ENCODE measurements at regions not wholly inside any gene's neighbourhood (a gene's known extent, or its start where the extent isn't known, plus 50 kb on each side); places are given as distances from the start of the nearest gene placed in this dataset.

DNA sequence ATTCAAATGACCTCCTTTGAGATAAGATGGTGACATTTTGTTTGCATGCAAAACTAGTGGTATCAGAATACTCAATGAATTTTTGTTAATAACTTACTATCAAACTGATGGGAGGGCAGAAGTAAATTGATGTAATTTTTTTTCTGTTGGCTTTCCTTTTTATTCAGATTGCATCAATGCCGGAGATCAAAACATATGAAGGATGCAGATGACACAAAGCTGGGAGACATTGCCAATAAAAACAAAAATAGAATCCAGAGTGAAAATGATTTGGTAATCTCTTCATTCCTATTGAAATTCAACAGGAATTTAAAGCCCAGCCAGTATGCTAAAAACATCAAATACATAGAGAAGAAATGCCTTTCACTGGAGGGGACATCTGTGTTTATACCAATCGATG, 1655.3 kb upstream of the C9orf72 start:
- no peaks in the 10 kb centered on the region for H3K27me3 Mint-ChIP-seq (ENCODE audit: low read depth in 2 of 2)
- Histone ChIP-seq H3K4me1 (ENCODE audit: control insufficient read depth, insufficient read depth, low read length) (no peaks in the 10 kb centered on the region), H3K36me3 (ENCODE audit: control insufficient read depth, insufficient read depth, low read length) (no peaks in the 10 kb centered on the region), H3K27ac (ENCODE audit: low read length) (no peak overlapping the region), H3K9me3 (ENCODE audit: control insufficient read depth, insufficient read depth, low read length) (no peaks in the 10 kb centered on the region), H3K4me3 (ENCODE audit: low read length) (no peak overlapping the region), H3K27me3 (ENCODE audit: control insufficient read depth, insufficient read depth, low read length) (no peaks in the 10 kb centered on the region)
- ATAC-seq = no peak
- H3K4me3 Mint-ChIP-seq = no peak overlapping the region
- 88% methylated on average over 1 of the region's 2 CpGs for WGBS (ENCODE audit: insufficient coverage)
- H3K4me1 Mint-ChIP-seq = no peaks in the 10 kb centered on the region
- TF ChIP-seq, protein P1, sequence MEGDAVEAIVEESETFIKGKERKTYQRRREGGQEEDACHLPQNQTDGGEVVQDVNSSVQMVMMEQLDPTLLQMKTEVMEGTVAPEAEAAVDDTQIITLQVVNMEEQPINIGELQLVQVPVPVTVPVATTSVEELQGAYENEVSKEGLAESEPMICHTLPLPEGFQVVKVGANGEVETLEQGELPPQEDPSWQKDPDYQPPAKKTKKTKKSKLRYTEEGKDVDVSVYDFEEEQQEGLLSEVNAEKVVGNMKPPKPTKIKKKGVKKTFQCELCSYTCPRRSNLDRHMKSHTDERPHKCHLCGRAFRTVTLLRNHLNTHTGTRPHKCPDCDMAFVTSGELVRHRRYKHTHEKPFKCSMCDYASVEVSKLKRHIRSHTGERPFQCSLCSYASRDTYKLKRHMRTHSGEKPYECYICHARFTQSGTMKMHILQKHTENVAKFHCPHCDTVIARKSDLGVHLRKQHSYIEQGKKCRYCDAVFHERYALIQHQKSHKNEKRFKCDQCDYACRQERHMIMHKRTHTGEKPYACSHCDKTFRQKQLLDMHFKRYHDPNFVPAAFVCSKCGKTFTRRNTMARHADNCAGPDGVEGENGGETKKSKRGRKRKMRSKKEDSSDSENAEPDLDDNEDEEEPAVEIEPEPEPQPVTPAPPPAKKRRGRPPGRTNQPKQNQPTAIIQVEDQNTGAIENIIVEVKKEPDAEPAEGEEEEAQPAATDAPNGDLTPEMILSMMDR (IDR thresholded peaks at IDR 0.05) = no peak
- DNase-seq = no peak
- H3K9me3 Mint-ChIP-seq = peaks cover 4 to 7% of the 10 kb centered on the region in 2 donors
- intact Hi-C loops (cut with micrococcal nuclease) = no loop called here
- no peak overlapping the region for H3K27ac Mint-ChIP-seq
- H3K36me3 Mint-ChIP-seq = no peaks in the 10 kb centered on the region

- H3K4me3 ChIP-seq (ENCODE audit: low read length) = no peak overlapping the region
- no peak for ATAC-seq
- H3K4me1 ChIP-seq (ENCODE audit: control insufficient read depth, insufficient read depth, low read length) = no peaks in the 10 kb centered on the region
- Mint-ChIP-seq H3K27me3 (ENCODE audit: low read depth in 2 of 2) (no peaks in the 10 kb centered on the region), H3K4me1 (no peaks in the 10 kb centered on the region), H3K36me3 (no peaks in the 10 kb centered on the region), H3K27ac (no peak overlapping the region), H3K9me3 (peaks cover 4 to 5% of the 10 kb centered on the region in 2 donors), H3K4me3 (no peak overlapping the region)
- DNase-seq = no peak
- TF ChIP-seq, protein P1 (IDR thresholded peaks at IDR 0.05) = no peak
- H3K27me3 ChIP-seq (ENCODE audit: control insufficient read depth, insufficient read depth, low read length) = no peaks in the 10 kb centered on the region
- intact Hi-C loops (cut with micrococcal nuclease) = no loop called here
- WGBS (ENCODE audit: insufficient coverage) = no CpG with 5 or more reads among the region's 2 CpGs
- H3K36me3 ChIP-seq (ENCODE audit: control insufficient read depth, insufficient read depth, low read length) = no peaks in the 10 kb centered on the region
- H3K9me3 ChIP-seq (ENCODE audit: control insufficient read depth, insufficient read depth, low read length) = no peaks in the 10 kb centered on the region
- no peak overlapping the region for H3K27ac ChIP-seq (ENCODE audit: low read length)
Observed at GRCh38 chr9:29230931-29231330, 1657.7 kb upstream of the C9orf72 start.

GRCh38 chr9:29233193-29233592, 1659.9 kb upstream of the C9orf72 start:
- ATAC-seq (no peak), DNase-seq (no peak)
- H3K4me3 Mint-ChIP-seq = no peak overlapping the region
- TF ChIP-seq, protein P1 (IDR thresholded peaks at IDR 0.05) = no peak
- no peaks in the 10 kb centered on the region for H3K27me3 Mint-ChIP-seq (ENCODE audit: low read depth in 2 of 2)
- no peak overlapping the region for H3K27ac ChIP-seq (ENCODE audit: low read length)
- 100% methylated on average over 1 of the region's 2 CpGs for WGBS (ENCODE audit: insufficient coverage)
- H3K9me3 Mint-ChIP-seq = peaks cover 3 to 4% of the 10 kb centered on the region in 2 donors
- no peaks in the 10 kb centered on the region for H3K4me1 Mint-ChIP-seq
- intact Hi-C loops (cut with micrococcal nuclease) = no loop called here
- no peaks in the 10 kb centered on the region for H3K36me3 Mint-ChIP-seq
- no peak overlapping the region for H3K27ac Mint-ChIP-seq
- no peak overlapping the region for H3K4me3 ChIP-seq (ENCODE audit: low read length)
- no peaks in the 10 kb centered on the region for H3K36me3 ChIP-seq (ENCODE audit: control insufficient read depth, insufficient read depth, low read length)
- no peaks in the 10 kb centered on the region for H3K27me3 ChIP-seq (ENCODE audit: control insufficient read depth, insufficient read depth, low read length)
- H3K4me1 ChIP-seq (ENCODE audit: control insufficient read depth, insufficient read depth, low read length) = no peaks in the 10 kb centered on the region
- H3K9me3 ChIP-seq (ENCODE audit: control insufficient read depth, insufficient read depth, low read length) = no peaks in the 10 kb centered on the region

- no peaks in the 10 kb centered on the region for H3K9me3 ChIP-seq (ENCODE audit: control insufficient read depth, insufficient read depth, low read length)
- TF ChIP-seq, protein P1 (IDR thresholded peaks at IDR 0.05) = no peak
- no peak overlapping the region for H3K27ac ChIP-seq (ENCODE audit: low read length)
- intact Hi-C loops (cut with micrococcal nuclease) = no loop called here
- no peak overlapping the region for H3K4me3 ChIP-seq (ENCODE audit: low read length)
- no peaks in the 10 kb centered on the region for H3K4me1 ChIP-seq (ENCODE audit: control insufficient read depth, insufficient read depth, low read length)
- H3K4me1 Mint-ChIP-seq = no peaks in the 10 kb centered on the region
- no peak overlapping the region for H3K4me3 Mint-ChIP-seq
- peaks cover 0 to 2% of the 10 kb centered on the region in 2 donors for H3K9me3 Mint-ChIP-seq
- H3K36me3 Mint-ChIP-seq = no peaks in the 10 kb centered on the region
- 100% methylated on average over 1 of the region's 1 CpG for WGBS (ENCODE audit: insufficient coverage)
- DNase-seq (no peak), ATAC-seq (no peak)
- H3K36me3 ChIP-seq (ENCODE audit: control insufficient read depth, insufficient read depth, low read length) = no peaks in the 10 kb centered on the region
- no peak overlapping the region for H3K27ac Mint-ChIP-seq
- H3K27me3 Mint-ChIP-seq (ENCODE audit: low read depth in 2 of 2) = no peaks in the 10 kb centered on the region
- no peaks in the 10 kb centered on the region for H3K27me3 ChIP-seq (ENCODE audit: control insufficient read depth, insufficient read depth, low read length)
Observed at GRCh38 chr9:29241320-29241719, 1668.0 kb upstream of the C9orf72 start.
